ENCODE measurements at regions not wholly inside any gene's neighbourhood (a gene's known extent, or its start where the extent isn't known, plus 50 kb on each side); places are given as distances from the start of the nearest gene placed in this dataset.
"Not testable (repeated sequence)": the region's sequence is repeated elsewhere in the genome, so short reads cannot be mapped to it uniquely, and the experiment has no call there.

DNA sequence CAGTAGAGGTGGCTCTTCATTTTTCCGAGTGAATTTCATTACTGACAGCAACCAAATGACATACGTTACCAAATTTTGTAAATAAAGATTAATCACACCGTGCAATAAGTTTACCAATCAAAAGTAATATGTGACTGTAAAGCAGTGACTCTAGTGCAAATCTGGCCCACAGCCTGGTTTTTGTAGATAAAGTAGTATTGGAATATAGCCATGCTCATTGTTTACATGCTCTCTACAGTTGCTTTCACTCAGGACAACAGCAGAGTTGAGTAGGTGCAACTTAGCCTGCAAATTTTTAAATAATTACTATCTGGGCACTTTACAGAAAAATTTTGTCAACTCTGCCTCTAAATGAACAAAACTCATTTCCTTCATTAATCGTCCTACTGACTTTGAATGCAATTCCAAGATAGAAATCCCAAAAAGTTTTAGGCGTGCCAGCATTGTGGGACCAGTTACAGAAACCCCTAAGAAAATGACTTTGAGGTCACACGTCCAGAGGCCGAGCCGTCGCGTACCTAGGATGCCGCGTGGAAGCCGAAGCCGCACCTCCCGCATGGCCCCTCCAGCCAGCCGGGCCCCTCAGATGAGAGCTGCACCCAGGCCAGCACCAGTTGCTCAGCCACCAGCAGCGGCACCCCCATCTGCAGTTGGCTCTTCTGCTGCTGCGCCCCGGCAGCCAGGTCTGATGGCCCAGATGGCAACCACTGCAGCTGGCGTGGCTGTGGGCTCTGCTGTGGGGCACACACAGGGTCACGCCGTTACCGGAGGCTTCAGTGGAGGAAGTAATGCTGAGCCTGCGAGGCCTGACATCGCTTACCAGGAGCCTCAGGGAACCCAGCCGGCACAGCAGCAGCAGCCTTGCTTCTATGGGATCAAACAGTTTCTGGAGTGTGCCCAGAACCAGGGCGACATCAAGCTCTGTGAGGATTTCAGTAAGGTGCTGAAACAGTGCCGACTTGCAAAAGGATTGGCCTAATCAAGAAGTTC lies 180.7 kb upstream of the TLE4 start:
- FAIRE-seq, result no peak
- DNase-seq (ENCODE audit: insufficient read length, low spot score), result no peak

GRCh38 chr9:79395228-79395627 lies 176.5 kb upstream of the TLE4 start:
- FAIRE-seq (no peak), DNase-seq (ENCODE audit: insufficient read length, low spot score) (no peak)

DNA sequence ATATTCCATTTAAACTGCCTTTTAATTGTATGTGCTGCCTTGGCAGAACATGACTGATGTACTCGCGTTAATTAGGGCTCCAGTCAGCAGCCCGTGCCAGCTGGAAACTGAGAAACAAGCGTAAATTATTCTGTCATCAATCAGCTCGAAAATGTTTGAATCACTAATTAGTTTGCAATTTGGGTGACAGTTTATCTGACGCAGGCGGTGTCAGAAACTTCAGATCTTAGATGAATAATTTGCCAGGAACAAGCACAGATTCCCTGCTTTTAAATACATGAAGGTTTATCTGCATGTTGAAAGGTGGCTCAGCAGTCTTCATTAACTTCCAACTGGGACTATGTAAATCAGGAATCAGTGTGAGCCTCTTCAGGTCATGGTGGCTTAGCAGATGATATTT lies 176.0 kb upstream of the TLE4 start:
- no peak for FAIRE-seq

GRCh38 chr9:79396168-79396567 lies 175.6 kb upstream of the TLE4 start:
- FAIRE-seq, result no peak
- DNase-seq (ENCODE audit: insufficient read length, low spot score), result no peak

More for the DNA sequence above, 176.0 kb upstream of the TLE4 start:
- no peak for DNase-seq (ENCODE audit: insufficient read length, low spot score)

DNA sequence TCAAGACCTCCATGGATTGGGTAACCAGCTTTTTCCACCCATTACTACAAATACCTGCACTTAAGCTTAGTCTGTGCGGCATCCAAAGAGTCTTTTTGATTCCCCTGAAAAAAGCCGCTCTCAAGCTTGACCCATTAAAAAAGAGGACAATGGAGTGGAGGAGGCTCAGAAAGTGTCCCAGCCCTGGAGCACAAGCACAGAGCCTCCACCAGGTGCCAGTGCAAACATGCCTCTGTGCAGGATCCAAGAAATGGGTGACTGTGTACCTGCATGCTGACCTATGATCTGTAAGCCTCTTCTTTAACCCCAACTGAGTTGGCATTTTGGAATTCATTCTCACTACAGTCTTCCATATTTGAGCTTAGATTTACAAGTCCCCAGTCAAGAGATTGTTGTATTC lies 168.3 kb upstream of the TLE4 start:
- DNase-seq (ENCODE audit: insufficient read length, low spot score), result no peak
- no peak for FAIRE-seq

DNA sequence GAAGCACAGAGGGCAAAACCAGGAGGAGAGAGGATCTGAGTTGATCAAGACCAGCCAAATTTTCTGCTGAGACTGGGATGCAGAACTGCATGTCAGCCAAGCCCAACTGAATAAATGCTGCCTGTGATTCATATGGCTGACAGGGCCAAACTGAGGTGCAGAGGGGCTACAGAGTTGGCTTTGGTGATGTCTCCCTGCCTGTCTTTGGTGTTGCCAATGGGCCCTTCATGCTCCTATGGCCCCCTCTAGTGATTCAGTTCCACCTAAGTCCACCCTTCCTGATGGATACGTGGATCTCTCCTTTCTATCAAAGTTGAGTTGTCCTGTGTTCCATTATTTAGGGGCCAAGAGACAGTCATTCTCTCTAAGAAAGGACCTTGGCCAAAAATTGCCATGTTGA lies 163.6 kb upstream of the TLE4 start:
- FAIRE-seq (no peak), DNase-seq (ENCODE audit: insufficient read length, low spot score) (no peak)

GRCh38 chr9:79408617-79409016 lies 163.1 kb upstream of the TLE4 start:
- no peak for FAIRE-seq

DNA sequence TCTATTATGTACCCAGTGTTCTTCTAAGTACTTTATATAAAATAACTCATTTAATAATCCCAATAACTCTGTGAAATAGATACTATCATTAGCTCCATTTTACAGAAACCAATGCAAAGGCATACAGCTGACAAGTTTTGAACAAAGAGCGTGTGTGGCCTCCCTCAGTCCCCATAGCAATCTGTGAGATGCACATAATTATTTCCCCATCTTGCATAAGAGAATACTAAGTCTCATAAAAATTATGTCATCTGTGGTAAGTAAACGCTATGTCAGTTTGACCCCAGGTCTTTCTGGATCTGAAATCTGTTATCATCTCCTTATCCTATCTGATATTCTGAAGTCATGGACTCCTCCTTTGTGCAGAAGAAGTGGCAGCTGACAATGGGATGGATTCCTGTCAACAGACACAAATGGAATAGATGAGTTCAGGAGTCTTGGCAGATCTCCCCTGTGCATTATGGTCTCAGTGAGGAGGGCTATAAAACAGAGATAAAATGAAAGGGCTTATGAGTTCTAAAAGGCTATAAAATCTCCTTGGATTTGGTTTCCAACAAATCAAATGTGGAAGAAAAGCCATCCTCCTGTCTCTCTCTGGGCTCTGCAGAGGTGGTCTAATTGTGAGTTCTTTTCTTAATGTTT lies 162.5 kb upstream of the TLE4 start:
- no peak for DNase-seq (ENCODE audit: insufficient read length, low spot score)
- no peak for FAIRE-seq

More at GRCh38 chr9:79408617-79409016, 163.1 kb upstream of the TLE4 start:
- no peak for DNase-seq (ENCODE audit: insufficient read length, low spot score)

GRCh38 chr9:79425840-79426239 lies 145.9 kb upstream of the TLE4 start:
- DNase-seq (ENCODE audit: insufficient read length, low spot score) (no peak), FAIRE-seq (no peak)

- no peak for FAIRE-seq
- no peak for DNase-seq (ENCODE audit: insufficient read length, low spot score)
These were observed 143.3 kb upstream of the TLE4 start for GRCh38 chr9:79428422-79428821.

DNA sequence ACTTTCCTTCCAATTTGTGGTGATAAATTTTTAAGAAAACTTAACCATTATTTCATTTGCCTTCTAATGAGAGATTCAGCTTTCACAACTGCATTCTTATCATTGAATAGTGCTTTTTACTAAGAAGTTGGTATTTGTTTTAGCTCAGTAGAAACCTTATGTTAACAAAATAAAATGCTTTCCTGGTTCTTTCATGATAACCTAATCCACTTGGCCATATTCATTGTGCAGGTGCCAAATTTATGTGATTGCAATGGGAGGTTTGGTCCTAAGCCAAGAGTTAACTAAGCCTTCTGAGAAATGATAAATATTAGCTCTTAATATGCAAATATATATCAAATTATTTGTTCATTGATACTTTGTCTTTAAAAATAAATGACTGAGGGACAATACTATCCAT lies 141.1 kb upstream of the TLE4 start:
- DNase-seq (ENCODE audit: insufficient read length, low spot score), result no peak
- FAIRE-seq, result no peak

DNA sequence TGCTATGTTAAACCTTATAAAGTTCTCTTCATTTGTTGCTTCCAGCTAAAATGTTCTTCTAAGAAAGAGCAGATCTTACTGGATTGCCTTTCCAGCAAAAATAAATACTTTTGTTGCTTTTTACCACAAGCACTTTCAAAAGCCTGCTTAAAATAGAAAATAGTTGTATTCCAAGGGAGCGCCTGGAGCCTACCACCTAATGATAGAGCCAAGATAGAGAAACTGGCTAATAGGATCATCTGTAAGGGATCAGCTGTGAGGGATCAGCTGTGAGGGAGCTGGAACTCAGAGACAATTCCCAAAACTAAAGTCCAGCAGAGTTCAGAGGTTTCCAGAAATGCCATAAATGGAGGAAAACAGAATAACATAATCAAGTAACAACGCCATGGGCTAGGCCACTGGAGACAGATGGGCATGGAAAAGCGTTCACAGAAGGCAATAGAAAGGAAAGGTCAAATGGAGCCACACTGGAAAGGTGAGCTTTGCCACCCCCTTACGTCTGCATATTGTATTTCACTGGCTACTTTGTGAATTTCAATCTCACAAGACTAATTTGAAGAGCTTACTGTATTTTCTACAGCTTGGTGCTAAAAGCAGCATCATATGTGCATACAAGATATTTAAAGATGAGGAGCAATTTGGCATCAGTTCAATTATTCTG lies 140.6 kb upstream of the TLE4 start:
- FAIRE-seq (no peak), DNase-seq (ENCODE audit: insufficient read length, low spot score) (no peak)

- DNase-seq (ENCODE audit: insufficient read length, low spot score) (no peak), FAIRE-seq (no peak)
These were observed 139.3 kb upstream of the TLE4 start for GRCh38 chr9:79432485-79432884.

GRCh38 chr9:79433703-79434102 lies 138.1 kb upstream of the TLE4 start:
- DNase-seq (ENCODE audit: insufficient read length, low spot score), result no peak
- FAIRE-seq, result no peak

GRCh38 chr9:79439221-79439620 lies 132.5 kb upstream of the TLE4 start:
- not testable (repeated sequence) for FAIRE-seq; DNase-seq (ENCODE audit: insufficient read length, low spot score)

GRCh38 chr9:79446523-79447307 lies 125.0 kb upstream of the TLE4 start:
- DNase-seq (ENCODE audit: insufficient read length, low spot score) (no peak), FAIRE-seq (no peak)

- DNase-seq (ENCODE audit: insufficient read length, low spot score), result no peak
These were observed 124.5 kb upstream of the TLE4 start for GRCh38 chr9:79447308-79447605.

DNA sequence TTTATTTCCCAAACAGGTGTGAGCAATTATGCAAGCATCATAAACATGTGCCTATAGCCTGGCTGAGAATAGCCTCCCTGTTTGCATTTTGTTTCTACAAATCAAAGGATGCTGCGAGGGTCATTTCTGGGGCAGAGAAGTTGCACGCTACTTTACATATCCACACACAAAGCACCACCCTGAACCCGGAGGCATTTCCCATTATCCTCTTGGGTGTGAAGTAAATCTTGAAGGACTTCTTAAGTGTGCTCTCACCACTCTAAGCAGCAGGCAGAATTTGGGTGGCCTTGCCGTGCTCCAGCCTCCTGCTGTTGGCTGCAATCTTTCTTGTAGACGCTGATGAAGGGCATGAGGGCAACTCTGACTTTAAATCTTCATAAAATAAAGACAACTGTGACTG lies 124.0 kb upstream of the TLE4 start:
- DNase-seq (ENCODE audit: insufficient read length, low spot score) (no peak), FAIRE-seq (no peak)

More at GRCh38 chr9:79447308-79447605, 124.5 kb upstream of the TLE4 start:
- FAIRE-seq, result no peak

DNA sequence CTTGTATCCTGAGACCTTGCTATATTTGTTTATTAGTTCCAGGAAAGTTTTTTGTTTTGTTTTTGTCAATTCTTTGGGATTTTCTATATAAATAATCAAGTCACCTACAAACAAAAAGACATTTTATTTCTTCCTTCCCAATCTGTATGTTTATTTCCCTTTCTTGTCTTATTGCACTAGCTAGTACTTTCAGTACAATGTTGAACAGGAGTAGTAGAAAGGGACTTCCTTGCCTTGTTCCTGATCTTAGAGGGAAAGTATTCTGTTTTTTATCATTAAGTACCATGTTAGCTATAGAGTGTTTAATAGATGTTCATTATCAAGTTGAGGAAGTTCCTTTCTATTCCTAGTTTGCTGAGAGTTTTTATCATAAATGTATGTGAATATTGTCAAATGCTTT lies 119.5 kb upstream of the TLE4 start:
- no peak for FAIRE-seq
- DNase-seq (ENCODE audit: insufficient read length, low spot score), result no peak

- no peak for DNase-seq (ENCODE audit: insufficient read length, low spot score)
These were observed 110.1 kb upstream of the TLE4 start for GRCh38 chr9:79461712-79462111.

GRCh38 chr9:79465156-79465555 lies 106.6 kb upstream of the TLE4 start:
- no peak for FAIRE-seq

More at GRCh38 chr9:79461712-79462111, 110.1 kb upstream of the TLE4 start:
- no peak for FAIRE-seq

More at GRCh38 chr9:79465156-79465555, 106.6 kb upstream of the TLE4 start:
- no peak for DNase-seq (ENCODE audit: insufficient read length, low spot score)
